ENCODE measurements at regions not wholly inside any gene's neighbourhood (a gene's known extent, or its start where the extent isn't known, plus 50 kb on each side); places are given as distances from the start of the nearest gene placed in this dataset.

- in situ Hi-C loops (cut with HindIII; ENCODE audit: low sequenced_read_pairs): no loop called here
These were observed 178.8 kb upstream of the AKR1E2 start for GRCh38 chr10:4647109-4647785.

DNA sequence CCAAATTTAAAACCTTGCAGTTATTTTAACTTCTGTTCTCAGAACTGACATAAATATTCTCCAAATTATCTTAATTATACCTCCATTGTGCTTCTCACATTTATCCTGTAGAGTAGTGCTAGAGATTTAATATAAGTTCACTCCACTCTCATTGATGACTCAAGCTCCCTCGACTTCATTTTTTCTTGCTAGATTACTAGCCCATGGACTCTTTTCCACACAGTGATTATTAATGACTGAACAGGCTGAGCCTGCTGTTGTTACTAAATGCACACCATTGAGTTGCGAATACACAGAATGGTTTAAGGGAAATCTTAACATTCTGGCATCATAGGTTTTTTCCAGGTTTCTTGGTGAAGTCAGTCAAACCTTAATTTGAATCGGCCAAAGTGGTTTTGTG, 179.5 kb upstream of the AKR1E2 start:
- in situ Hi-C loops (cut with HindIII; ENCODE audit: low sequenced_read_pairs): no loop called here

- in situ Hi-C loops (cut with HindIII; ENCODE audit: low sequenced_read_pairs): no loop called here
These were observed 180.2 kb upstream of the AKR1E2 start for GRCh38 chr10:4645836-4646235.

- in situ Hi-C loops (cut with HindIII; ENCODE audit: low sequenced_read_pairs): no loop called here
These were observed 182.5 kb upstream of the AKR1E2 start for GRCh38 chr10:4643471-4643870.

DNA sequence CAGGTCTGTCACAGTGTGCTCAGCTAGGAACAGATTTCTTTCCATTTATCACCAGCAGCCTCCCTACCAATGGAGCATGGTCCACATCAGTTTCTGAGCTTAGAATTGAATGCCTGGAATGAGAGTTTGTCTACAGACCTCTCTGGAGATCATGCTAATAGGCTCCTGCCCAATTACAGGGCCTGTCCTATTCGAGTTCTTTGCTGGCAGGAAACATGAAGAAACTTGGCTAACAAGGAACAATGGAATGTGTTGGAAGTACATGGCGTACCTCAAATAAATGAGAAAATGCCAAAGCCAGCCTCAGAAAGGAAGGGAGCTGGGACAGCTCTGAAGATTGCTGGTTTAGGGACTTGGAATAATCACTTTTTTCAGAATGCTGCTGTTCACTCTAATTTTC, 186.0 kb upstream of the AKR1E2 start:
- in situ Hi-C loops (cut with HindIII; ENCODE audit: low sequenced_read_pairs): no loop called here

DNA sequence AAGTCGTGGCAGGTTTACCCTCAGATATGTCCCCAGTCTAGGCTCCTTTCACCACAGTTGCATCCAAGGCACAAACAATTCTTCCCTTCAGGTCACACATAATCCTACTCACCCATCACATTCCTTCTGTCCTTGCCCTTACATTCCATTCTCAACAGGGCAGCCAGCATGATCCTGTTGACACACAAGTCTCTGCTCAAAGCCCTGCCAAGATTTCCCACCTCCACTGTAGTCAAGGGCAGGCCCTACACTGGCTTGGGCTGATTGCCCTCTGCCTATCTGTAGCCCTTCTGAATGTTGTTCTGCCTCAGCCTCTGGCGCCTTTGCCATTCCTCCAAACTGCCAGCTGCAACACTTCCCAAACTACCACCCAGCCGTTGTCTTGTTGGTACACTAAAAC, 187.9 kb upstream of the AKR1E2 start:
- in situ Hi-C loops (cut with HindIII; ENCODE audit: low sequenced_read_pairs): no loop called here

DNA sequence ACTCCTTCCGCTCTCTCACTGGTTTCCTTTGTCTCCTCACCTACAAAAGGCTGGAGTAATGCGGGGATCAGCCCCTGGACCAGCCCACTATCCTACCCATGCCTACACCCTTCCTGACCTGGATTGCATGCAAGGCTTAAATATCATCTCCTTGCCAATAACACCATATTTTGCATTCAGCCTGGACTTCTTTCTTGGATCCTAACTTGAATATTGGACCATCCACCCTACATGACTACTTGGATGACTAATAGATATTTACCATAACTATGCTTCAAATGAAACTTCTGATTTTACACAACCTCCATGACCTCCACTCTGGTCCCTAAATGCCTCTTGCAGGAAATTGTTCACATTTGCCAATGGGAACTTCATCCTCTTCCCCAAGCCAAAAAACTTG, 188.3 kb upstream of the AKR1E2 start:
- in situ Hi-C loops (cut with HindIII; ENCODE audit: low sequenced_read_pairs): no loop called here

- in situ Hi-C loops (cut with HindIII; ENCODE audit: low sequenced_read_pairs): no loop called here
These were observed 190.1 kb upstream of the AKR1E2 start for GRCh38 chr10:4635883-4636282.

GRCh38 chr10:4635388-4635787, 190.6 kb upstream of the AKR1E2 start:
- in situ Hi-C loops (cut with HindIII; ENCODE audit: low sequenced_read_pairs): no loop called here

GRCh38 chr10:4633776-4634175, 192.2 kb upstream of the AKR1E2 start:
- in situ Hi-C loops (cut with HindIII; ENCODE audit: low sequenced_read_pairs): no loop called here

- in situ Hi-C loops (cut with HindIII; ENCODE audit: low sequenced_read_pairs): no loop called here
These were observed 192.8 kb upstream of the AKR1E2 start for GRCh38 chr10:4633186-4633585.

- in situ Hi-C loops (cut with HindIII; ENCODE audit: low sequenced_read_pairs): no loop called here
These were observed 193.2 kb upstream of the AKR1E2 start for GRCh38 chr10:4632757-4633156.

GRCh38 chr10:4626919-4627318, 199.1 kb upstream of the AKR1E2 start:
- in situ Hi-C loops (cut with HindIII; ENCODE audit: low sequenced_read_pairs): no loop called here

- in situ Hi-C loops (cut with HindIII; ENCODE audit: low sequenced_read_pairs): loop anchor here (5.0 kb wide), 1 partner anchor 33 kb away; no protein-coding TSS in a partner anchor
These were observed 202.1 kb upstream of the AKR1E2 start for GRCh38 chr10:4623757-4624420.

DNA sequence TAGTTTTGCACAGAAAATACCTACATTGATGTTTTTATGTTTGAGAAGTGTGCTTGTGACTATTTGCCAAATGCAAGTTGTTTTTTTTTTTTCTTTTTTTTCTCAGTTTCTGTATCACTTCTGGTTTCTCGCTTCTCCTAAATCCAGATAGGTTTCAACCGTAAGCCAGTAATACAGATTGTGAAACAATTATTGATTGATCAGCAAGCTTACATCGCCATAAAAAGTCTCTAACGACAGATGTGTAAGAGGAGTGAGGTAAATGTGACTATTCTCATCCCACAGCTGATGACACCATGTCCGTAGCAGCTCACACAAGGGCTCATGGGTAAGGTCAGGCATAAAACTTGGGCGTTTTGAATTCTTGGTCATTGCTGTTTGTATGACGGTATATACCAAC, 202.8 kb upstream of the AKR1E2 start:
- in situ Hi-C loops (cut with HindIII; ENCODE audit: low sequenced_read_pairs): loop anchor here (5.0 kb wide), 1 partner anchor 34 kb away; no protein-coding TSS in a partner anchor

DNA sequence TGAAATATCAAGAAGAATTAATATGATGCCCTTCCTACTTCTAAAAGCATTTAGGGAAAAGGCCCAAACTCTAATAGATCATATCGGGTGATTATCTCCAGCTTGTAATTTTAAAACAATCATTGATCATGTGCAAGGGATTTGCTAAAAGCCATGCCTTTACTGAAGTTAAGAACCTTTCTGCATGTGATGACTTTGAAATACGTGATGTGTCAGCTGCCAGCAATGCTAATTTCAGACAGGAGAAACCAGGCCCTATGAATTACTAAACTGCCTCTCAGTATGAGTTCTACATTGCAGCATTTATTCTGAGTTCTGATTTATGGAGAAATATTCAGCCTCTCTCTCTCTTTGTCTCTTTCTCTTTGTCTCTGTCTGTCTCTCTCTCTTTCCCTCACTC, 203.6 kb upstream of the AKR1E2 start:
- in situ Hi-C loops (cut with HindIII; ENCODE audit: low sequenced_read_pairs): loop anchor here (5.0 kb wide), 1 partner anchor 35 kb away; no protein-coding TSS in a partner anchor

DNA sequence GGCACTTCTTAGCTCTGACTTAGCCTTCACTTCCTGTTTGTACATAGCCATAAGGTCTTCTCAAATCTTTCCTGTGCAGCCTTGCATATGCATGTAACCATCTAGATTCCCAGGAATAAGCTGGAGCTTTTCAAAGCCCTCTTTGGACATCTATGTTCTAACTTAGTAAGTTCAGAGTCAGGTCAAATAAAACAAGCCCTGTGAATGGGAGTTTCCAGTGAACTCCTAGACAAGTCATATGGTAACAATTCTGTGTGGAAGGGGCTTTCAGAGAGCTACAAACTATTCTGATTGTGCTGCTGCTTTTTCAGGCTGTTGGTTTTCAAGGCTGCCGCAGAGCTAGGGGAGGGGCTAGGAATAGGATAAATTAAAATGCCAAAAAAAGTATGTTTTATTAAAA, 208.4 kb upstream of the AKR1E2 start:
- in situ Hi-C loops (cut with HindIII; ENCODE audit: low sequenced_read_pairs): no loop called here

DNA sequence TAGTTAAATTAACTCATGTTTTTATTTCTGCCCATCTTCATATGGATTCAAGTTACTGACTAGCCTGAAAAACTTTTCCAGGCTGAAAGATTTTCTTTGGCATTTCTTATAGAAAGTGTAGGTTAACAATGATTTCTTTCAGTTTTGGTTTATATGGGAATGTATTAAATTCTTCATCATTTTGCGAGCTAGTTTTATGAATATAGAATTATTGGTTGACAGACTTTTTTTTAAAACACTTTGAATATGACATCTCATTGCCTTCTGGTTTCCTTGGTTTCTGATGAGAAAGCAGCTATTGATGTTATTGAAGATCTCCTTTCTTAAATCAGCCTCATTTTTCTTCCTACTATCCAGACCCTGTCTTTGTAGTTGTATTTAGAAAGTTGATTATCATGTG, 211.0 kb upstream of the AKR1E2 start:
- in situ Hi-C loops (cut with HindIII; ENCODE audit: low sequenced_read_pairs): no loop called here

DNA sequence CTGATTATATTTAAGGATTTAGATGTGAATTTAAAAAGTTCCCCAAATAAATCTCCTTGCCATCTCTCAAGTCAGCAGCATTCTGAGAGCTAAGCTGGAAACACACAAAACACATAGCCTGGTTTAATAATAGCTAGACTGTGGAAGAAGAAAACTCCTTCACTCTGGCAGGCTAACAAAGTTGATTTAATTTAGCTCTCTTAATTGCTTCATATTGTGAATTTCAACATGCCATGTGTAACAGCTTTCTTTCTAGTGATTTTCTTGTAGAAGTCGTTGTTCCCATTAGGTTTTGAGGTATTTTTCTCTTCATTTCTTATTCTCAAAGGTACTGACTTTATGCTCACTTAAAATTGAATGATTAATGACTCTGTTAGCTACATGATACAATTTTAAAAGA, 216.8 kb upstream of the AKR1E2 start:
- in situ Hi-C loops (cut with HindIII; ENCODE audit: low sequenced_read_pairs): no loop called here

GRCh38 chr10:4607681-4608080, 218.3 kb upstream of the AKR1E2 start:
- in situ Hi-C loops (cut with HindIII; ENCODE audit: low sequenced_read_pairs): no loop called here

DNA sequence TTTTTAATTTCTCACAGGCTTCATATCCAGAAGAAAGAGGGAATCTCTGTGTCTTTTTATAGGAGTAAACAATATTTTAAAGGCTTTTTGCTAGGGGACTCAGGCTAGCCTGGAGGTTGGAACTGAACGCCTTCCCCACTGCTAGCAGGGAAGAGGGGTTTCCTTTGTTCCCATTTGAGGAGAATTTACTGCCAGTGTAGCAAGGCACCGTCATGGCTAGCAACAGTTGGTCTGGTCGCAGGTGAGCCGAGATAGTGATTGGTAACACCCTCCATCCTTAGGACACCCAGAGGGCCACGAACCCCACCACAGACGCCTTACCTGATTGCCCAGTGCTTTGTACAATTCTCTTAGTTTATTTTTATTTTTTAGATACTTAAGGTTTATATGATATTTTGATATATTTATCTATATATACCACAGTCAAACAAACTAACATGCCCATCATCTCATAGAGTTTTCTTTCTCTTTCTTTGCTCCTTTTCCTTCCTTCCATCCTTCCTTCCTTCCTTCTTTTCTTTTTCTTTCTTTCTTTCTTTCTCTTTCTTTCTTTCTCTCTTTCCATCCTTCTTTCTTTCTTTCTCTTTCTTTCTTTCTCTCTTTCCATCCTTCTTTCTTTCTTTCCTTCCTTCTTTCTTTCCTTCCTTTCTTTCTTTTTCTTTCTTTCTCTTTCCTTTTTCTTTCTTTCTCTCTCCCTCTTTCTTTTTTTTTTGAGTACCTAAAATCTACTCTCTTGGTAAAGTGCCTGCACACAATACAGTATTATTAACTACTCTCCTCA, 219.0 kb upstream of the AKR1E2 start:
- in situ Hi-C loops (cut with HindIII; ENCODE audit: low sequenced_read_pairs): no loop called here
